Esophagus squamous epithelium (tissue), 5 donors: ENCODE measurements at regions not wholly inside any gene's neighbourhood (a gene's known extent, or its start where the extent isn't known, plus 50 kb on each side); places are given as distances from the start of the nearest gene placed in this dataset.

Source experiments
- DNase-seq: peaks from one replicate; lab custom pipeline; 2025; lab: John Stamatoyannopoulos, UW
- H3K27ac ChIP-seq, 4 donors: fragments of 200-600 bp; sonication (generic); one replicate each; pipeline ENCODE4 v1.5.1; 2016 to 2019; ENCODE audit warnings: mild to moderate bottlenecking in 1 of 4
- H3K27me3 ChIP-seq, 4 donors: fragments of 200-600 bp; sonication (generic); 1 replicate in 3 of 4; 2 replicates in 1 of 4; pipeline versions ENCODE4 v1.5.1 to v1.6.0; 2017 to 2021; ENCODE audit warnings: antibody characterized with exemption in 1 of 4
- H3K36me3 ChIP-seq, 3 donors: fragments of 200-600 bp; sonication (generic); one replicate each; pipeline ENCODE4 v1.5.1; 2016 to 2019
- H3K4me1 ChIP-seq, 3 donors: fragments of 200-600 bp; sonication (generic); one replicate each; pipeline ENCODE4 v1.5.1; 2017 to 2019
- H3K4me3 ChIP-seq, 4 donors: fragments of 200-600 bp; sonication (generic); 1 replicate in 3 of 4; 2 replicates in 1 of 4; pipeline ENCODE4 v1.5.1; 2016 to 2019; ENCODE audit warnings: mild to moderate bottlenecking in 2 of 4, moderate library complexity in 1 of 4
- H3K9me3 ChIP-seq, 3 donors: fragments of 200-600 bp; sonication (generic); one replicate each; pipeline ENCODE4 v1.5.1; 2016 to 2019
- POLR2A ChIP-seq, 4 donors: fragments of 450-650 bp; IDR thresholded peaks; one replicate each; pipeline ENCODE4 v1.6.1; 2017; ENCODE audit warnings: antibody characterized with exemption in 4 of 4, mild to moderate bottlenecking in 4 of 4, moderate library complexity in 3 of 4
- WGBS, 2 donors: methylation state at CpG; one replicate each; pipeline ENCODE4 v1.1.5; 2018; 5-methylcytosine and 5-hydroxymethylcytosine counted together
- intact Hi-C: fragments of 100-400 bp; cut with DNase I; formaldehyde crosslinking; loops from one replicate; pipeline ENCODE4 v1.15.0; 2022
- TF ChIP-seq, protein P1 (sequence below), 6 experiments: fragments of 450-650 bp in 4 of 6; fragments of 200-600 bp in 2 of 6; sonication (generic) in 2 of 6; IDR thresholded peaks; one replicate each; pipeline ENCODE4 v1.5.1; 2016 to 2019; ENCODE audit warnings: antibody characterized with exemption in 6 of 6, mild to moderate bottlenecking in 4 of 6, moderate library complexity in 4 of 6
- donor health status: DM: yes; HTN: yes; CAD: no.

GRCh38 chr5:62707563-62707962 is 128.9 kb downstream of the LRRC70 start:
- Histone ChIP-seq H3K9me3 (peaks cover 0 to 12% (median 0%) of the 10 kb centered on the region in 3 donors), H3K36me3 (no peaks in the 10 kb centered on the region), H3K27ac (no peak overlapping the region), H3K4me1 (peaks cover 0 to 4% (median 0%) of the 10 kb centered on the region in 3 donors), H3K27me3 (no peaks in the 10 kb centered on the region), H3K4me3 (no peak overlapping the region)
- intact Hi-C loops: no loop called here
- DNase-seq: no peak
- no peak for TF ChIP-seq POLR2A (IDR thresholded peaks at IDR 0.05)
- TF ChIP-seq, protein P1, sequence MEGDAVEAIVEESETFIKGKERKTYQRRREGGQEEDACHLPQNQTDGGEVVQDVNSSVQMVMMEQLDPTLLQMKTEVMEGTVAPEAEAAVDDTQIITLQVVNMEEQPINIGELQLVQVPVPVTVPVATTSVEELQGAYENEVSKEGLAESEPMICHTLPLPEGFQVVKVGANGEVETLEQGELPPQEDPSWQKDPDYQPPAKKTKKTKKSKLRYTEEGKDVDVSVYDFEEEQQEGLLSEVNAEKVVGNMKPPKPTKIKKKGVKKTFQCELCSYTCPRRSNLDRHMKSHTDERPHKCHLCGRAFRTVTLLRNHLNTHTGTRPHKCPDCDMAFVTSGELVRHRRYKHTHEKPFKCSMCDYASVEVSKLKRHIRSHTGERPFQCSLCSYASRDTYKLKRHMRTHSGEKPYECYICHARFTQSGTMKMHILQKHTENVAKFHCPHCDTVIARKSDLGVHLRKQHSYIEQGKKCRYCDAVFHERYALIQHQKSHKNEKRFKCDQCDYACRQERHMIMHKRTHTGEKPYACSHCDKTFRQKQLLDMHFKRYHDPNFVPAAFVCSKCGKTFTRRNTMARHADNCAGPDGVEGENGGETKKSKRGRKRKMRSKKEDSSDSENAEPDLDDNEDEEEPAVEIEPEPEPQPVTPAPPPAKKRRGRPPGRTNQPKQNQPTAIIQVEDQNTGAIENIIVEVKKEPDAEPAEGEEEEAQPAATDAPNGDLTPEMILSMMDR (IDR thresholded peaks at IDR 0.05): no peak
- 71 to 77% methylated on average over 1 of the region's 1 CpG for WGBS, 2 donors

GRCh38 chr5:62707131-62707530 is 128.5 kb downstream of the LRRC70 start:
- Histone ChIP-seq H3K27ac (no peak overlapping the region), H3K9me3 (peaks cover 0 to 12% (median 0%) of the 10 kb centered on the region in 3 donors), H3K27me3 (no peaks in the 10 kb centered on the region), H3K4me3 (no peak overlapping the region), H3K4me1 (peaks cover 0 to 4% (median 0%) of the 10 kb centered on the region in 3 donors), H3K36me3 (no peaks in the 10 kb centered on the region)
- TF ChIP-seq POLR2A (IDR thresholded peaks at IDR 0.05): no peak
- TF ChIP-seq, protein P1 (IDR thresholded peaks at IDR 0.05): no peak
- 54 to 73% methylated on average over 2 of the region's 2 CpGs for WGBS, 2 donors
- intact Hi-C loops: no loop called here
- DNase-seq: no peak

- intact Hi-C loops: no loop called here
Measured at GRCh38 chr5:62705022-62705421, 126.4 kb downstream of the LRRC70 start.

DNA sequence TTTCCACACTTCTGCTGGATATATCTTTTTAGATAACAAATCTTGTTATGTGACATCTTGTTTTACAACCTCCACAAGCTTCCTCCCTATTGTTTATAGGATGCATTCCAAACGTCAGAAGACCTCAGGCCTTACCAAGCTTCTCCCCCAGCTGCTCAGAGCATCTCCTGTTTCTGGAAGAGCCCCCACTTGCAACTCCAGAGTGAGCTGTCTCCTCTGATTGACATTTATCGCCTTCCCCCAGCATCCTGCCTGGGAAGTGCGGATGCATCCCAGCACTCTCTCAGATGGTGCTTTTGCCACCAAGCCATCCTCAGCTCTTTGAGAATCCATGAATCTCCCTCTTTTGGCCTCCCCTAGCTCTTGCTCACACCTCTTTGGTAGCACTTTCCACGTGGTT is 123.5 kb downstream of the LRRC70 start:
- WGBS, 2 donors: 58 to 67% methylated on average over 4 of the region's 4 CpGs
- Histone ChIP-seq H3K4me1 (no peaks in the 10 kb centered on the region), H3K9me3 (no peaks in the 10 kb centered on the region), H3K27me3 (no peaks in the 10 kb centered on the region), H3K4me3 (no peak overlapping the region), H3K36me3 (no peaks in the 10 kb centered on the region), H3K27ac (no peak overlapping the region)
- no peak for TF ChIP-seq POLR2A (IDR thresholded peaks at IDR 0.05)
- TF ChIP-seq, protein P1 (IDR thresholded peaks at IDR 0.05): no peak
- intact Hi-C loops: no loop called here
- DNase-seq: no peak

More at GRCh38 chr5:62705022-62705421, 126.4 kb downstream of the LRRC70 start:
- Histone ChIP-seq H3K9me3 (peaks cover 0 to 12% (median 0%) of the 10 kb centered on the region in 3 donors), H3K4me3 (no peak overlapping the region), H3K27ac (no peak overlapping the region), H3K4me1 (peaks cover 0 to 4% (median 0%) of the 10 kb centered on the region in 3 donors), H3K36me3 (no peaks in the 10 kb centered on the region), H3K27me3 (no peaks in the 10 kb centered on the region)
- WGBS, 2 donors: 88% methylated on average over 2 of the region's 2 CpGs
- DNase-seq: no peak
- no peak for TF ChIP-seq POLR2A (IDR thresholded peaks at IDR 0.05)
- TF ChIP-seq, protein P1 (IDR thresholded peaks at IDR 0.05): no peak

GRCh38 chr5:62701036-62701435 is 122.4 kb downstream of the LRRC70 start:
- no peaks in the 10 kb centered on the region for H3K36me3 ChIP-seq
- 93 to 94% methylated on average over 1 of the region's 1 CpG for WGBS, 2 donors
- H3K9me3 ChIP-seq: no peaks in the 10 kb centered on the region
- H3K4me1 ChIP-seq: no peaks in the 10 kb centered on the region
- no peaks in the 10 kb centered on the region for H3K27me3 ChIP-seq
- no peak overlapping the region for H3K27ac ChIP-seq
- intact Hi-C loops: no loop called here
- no peak for DNase-seq
- H3K4me3 ChIP-seq: no peak overlapping the region
- no peak for TF ChIP-seq POLR2A (IDR thresholded peaks at IDR 0.05)
- TF ChIP-seq, protein P1 (IDR thresholded peaks at IDR 0.05): no peak
